ENCODE measurements at regions not wholly inside any gene's neighbourhood (a gene's known extent, or its start where the extent isn't known, plus 50 kb on each side); places are given as distances from the start of the nearest gene placed in this dataset.

DNA sequence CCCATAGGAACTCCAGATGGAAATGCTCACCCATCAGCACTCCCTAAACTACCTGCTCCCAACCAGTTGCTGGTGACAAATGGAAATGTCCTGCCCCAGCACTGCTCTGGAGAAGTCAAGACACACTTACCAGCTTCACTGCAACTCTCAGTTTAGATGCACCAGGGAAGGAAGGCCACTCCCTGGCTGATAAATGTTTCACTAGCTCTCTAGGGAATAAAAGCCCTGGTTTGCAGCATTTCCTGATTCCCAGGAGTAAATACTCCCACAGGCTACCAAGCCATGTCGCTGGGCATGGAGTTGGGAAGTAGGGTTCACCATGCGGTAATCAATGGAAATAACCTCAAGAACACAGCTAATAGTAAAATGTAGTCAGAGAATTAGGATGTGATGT lies 112.0 kb upstream of the NEO1 start:
- TF ChIP-seq EZH2phosphoT487 (IDR thresholded peaks at IDR 0.05; ENCODE audit: borderline replicate concordance), result no peak
- TF ChIP-seq, protein P1, sequence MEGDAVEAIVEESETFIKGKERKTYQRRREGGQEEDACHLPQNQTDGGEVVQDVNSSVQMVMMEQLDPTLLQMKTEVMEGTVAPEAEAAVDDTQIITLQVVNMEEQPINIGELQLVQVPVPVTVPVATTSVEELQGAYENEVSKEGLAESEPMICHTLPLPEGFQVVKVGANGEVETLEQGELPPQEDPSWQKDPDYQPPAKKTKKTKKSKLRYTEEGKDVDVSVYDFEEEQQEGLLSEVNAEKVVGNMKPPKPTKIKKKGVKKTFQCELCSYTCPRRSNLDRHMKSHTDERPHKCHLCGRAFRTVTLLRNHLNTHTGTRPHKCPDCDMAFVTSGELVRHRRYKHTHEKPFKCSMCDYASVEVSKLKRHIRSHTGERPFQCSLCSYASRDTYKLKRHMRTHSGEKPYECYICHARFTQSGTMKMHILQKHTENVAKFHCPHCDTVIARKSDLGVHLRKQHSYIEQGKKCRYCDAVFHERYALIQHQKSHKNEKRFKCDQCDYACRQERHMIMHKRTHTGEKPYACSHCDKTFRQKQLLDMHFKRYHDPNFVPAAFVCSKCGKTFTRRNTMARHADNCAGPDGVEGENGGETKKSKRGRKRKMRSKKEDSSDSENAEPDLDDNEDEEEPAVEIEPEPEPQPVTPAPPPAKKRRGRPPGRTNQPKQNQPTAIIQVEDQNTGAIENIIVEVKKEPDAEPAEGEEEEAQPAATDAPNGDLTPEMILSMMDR (conservative IDR thresholded peaks at IDR 0.05; ENCODE audit: low read length), result no peak

Measured in Loucy (cell line).